HT-29 (cell line): ENCODE measurements at regions not wholly inside any gene's neighbourhood (a gene's known extent, or its start where the extent isn't known, plus 50 kb on each side); places are given as distances from the start of the nearest gene placed in this dataset.

Experiments used
- DNase-seq: peaks from one replicate; pipeline ENCODE4 v3.0.0-alpha.2; 2015; ENCODE audit warnings: low spot score

GRCh38 chr14:71597955-71598660, 334.1 kb upstream of the RGS6 start:
- DNase-seq, result no peak

- no peak for DNase-seq
These were observed 331.9 kb upstream of the RGS6 start for GRCh38 chr14:71600309-71600708.

GRCh38 chr14:71602524-71602923, 329.7 kb upstream of the RGS6 start:
- no peak for DNase-seq

DNA sequence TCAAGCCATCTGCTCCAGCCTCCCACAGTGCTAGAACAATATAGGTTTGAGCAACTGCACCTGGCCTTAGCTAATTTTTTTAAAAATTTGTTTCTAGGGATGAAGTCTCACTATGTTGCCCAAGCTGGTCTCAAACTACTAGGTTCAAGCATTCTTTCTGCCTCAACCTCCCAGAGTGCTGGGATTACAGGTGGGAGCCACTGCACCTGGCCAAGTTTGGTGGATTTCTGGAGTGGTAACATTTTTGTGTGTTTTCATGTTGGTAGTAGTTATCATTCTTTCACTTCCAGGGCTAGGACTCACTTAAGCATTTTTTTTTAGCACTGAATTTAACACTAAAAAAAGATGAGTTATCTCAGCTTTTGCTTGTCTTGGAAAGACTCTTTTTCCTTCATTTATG, 328.0 kb upstream of the RGS6 start:
- no peak for DNase-seq

GRCh38 chr14:71606064-71606463, 326.2 kb upstream of the RGS6 start:
- DNase-seq, result no peak

DNA sequence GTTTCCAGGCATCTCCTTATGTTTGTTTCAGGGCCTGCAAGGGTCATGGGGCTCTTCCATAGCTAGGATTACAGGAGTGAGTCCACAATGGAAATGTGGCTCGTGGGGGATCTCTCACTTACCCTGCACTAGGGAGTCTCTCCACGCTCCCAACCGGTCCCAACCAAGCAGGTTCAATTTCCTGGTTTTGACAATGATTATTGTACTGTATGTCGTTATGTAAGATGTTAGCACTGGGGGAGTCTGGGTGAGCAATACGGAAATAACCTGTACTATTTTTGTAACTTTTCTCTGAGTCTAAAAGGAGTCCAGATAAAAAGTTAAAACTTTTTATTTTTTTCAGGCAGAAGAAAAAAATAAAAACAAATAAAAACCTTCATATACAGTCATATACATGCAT, 325.7 kb upstream of the RGS6 start:
- DNase-seq, result no peak

DNA sequence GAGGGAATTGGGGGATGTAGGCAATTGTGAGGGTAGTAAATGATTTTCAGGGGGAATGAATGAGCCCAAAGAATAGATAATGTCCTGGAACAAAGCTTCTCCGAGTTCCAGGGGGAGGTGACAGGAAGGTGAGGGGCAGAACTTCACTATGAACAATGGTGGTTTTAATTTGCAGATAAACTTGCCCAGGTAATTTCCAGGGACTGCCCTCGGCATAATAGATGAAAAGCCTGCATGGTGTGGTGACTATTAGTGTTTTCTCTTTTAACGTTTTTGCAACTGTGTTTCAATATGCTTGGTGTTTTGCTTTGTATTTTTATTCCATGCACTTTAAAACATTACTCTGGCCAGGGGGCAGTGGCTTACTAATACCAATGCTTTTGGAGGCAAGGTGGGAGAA, 325.2 kb upstream of the RGS6 start:
- DNase-seq, result no peak

- DNase-seq, result no peak
These were observed 322.1 kb upstream of the RGS6 start for GRCh38 chr14:71610149-71610548.

DNA sequence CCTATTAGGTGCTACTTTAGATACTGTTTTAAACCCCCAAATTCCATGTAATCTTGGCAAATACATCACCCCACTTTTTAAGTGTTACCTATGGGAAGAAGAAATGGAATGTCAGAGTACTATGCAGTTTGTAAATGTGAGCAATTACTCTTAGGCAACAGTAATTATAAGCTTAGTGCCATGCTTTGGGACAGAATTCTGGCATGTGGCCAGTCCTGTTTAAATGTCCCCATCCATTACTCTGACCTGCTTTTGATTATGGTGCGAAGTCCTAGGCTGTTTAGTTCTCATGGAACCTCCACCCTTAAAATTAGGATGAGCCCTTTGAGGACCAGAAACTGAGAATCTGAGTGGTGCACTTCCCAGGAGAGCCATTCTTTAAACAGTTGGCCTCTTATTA, 321.4 kb upstream of the RGS6 start:
- no peak for DNase-seq

GRCh38 chr14:71613168-71613567, 319.1 kb upstream of the RGS6 start:
- no peak for DNase-seq

DNA sequence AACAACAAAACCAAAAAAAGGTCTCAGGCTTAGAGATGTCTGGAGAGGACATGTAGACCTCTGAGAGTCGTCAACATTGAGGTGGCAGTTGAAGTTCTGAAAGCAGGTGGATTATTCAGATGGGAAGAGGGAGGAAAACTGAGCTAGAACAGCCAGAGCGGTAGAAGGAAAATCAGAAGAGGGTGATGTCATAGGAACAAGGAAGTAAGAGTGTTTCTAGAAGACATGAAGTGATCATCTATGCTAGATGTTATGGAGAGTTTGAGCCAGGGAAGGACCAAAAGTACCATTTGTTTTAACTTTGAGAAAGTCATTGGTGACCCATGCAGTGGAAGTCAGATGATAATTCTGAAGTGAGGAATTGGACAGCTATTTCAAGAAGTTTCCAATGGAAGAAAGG, 316.2 kb upstream of the RGS6 start:
- no peak for DNase-seq

GRCh38 chr14:71618047-71618446, 314.2 kb upstream of the RGS6 start:
- no peak for DNase-seq

DNA sequence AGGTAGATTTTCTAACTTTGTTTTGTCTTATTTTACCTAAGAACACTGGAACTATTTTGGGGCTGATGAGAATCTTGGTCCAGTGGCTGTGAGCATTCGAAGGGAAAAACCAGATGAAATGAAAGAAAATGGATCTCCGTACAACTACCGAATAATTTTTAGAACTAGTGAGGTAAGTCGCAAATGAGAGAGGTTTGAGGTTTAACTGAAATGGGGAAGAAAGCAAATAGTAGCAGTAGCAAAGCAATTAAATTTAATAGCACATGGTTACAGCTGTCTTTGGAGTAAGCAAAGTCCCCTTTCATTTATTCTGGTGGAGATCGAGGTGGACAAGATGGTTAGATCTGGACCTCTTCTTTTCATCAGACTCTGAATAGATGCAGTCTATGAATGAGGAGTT, 313.5 kb upstream of the RGS6 start:
- DNase-seq, result no peak

DNA sequence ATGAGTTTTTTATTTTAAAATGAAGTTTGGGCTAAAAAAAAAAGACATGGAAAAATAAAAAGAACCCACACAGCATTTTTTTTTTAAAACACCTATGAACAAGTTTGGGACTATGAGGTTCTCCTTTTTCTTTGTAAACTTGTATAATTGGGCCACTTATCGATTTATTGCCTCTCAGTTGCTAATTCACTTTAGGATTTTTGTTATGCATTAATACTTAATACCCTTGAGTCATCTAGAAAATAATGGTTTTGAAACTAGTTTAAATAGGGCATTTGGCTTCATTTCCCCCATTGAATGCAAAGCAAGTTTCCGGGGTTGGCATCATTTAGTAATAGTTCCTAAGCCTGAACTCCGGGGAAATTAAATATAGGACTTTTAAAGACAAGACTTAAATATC, 312.8 kb upstream of the RGS6 start:
- no peak for DNase-seq

DNA sequence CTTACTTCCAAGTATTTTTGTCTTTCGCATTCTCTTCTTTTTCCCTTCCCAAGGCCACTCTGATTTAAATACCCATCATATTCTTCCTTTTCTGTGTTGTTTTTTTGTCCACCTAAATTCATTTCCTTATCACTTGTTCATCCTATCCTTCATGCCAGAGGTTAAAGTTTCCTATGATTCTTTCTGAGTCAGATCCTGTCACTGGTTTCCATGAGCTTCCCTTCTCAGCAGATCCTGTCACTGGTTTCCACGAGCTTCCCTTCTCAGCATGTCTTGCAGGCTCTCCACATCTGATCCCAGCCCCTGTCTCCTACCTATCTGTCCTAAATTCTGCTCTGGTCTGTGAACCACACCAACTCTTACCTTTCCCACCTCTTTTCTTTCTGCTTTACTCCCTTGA, 311.8 kb upstream of the RGS6 start:
- no peak for DNase-seq

- DNase-seq, result no peak
These were observed 311.0 kb upstream of the RGS6 start for GRCh38 chr14:71621276-71621675.

- no peak for DNase-seq
These were observed 310.1 kb upstream of the RGS6 start for GRCh38 chr14:71621980-71622605.

DNA sequence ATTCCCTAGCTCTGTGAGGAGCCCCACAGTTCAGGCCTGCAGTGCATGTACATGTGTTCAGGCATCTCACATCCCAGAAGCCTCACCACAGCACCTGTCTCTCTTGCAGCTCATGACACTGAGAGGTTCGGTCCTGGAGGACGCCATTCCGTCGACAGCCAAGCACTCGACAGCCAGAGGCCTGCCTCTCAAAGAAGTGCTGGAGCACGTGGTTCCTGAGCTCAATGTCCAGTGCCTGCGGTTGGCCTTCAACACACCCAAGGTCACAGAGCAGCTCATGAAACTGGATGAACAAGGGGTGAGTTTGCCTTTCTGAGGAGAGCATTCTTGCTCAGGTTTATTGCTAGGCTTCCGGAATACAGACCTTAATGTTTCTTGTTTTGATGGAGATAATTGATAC, 308.3 kb upstream of the RGS6 start:
- no peak for DNase-seq

DNA sequence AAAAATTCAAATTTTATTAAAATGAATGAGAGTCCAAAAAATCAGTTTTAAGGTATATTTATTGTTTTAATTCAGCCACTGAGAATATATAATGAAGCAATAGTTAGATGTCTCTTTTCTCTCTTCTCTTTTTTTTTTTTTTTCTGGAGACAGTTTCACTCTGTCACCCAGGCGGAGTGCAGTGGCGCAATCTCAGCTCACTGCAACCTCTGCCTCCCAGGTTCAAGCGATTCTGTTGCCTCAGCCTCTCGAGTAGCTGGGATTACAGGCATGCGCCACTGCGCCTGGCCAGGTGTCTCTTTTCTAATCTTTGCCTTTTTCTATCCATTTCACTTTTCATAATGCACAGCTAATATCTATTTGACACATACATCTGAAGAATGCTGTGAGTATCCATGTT, 307.1 kb upstream of the RGS6 start:
- no peak for DNase-seq

- no peak for DNase-seq
These were observed 306.1 kb upstream of the RGS6 start for GRCh38 chr14:71625891-71626701.

- no peak for DNase-seq
These were observed 303.8 kb upstream of the RGS6 start for GRCh38 chr14:71628433-71628832.

GRCh38 chr14:71629250-71629649, 303.0 kb upstream of the RGS6 start:
- DNase-seq, result no peak
